ENCODE measurements at regions not wholly inside any gene's neighbourhood (a gene's known extent, or its start where the extent isn't known, plus 50 kb on each side); places are given as distances from the start of the nearest gene placed in this dataset.

DNA sequence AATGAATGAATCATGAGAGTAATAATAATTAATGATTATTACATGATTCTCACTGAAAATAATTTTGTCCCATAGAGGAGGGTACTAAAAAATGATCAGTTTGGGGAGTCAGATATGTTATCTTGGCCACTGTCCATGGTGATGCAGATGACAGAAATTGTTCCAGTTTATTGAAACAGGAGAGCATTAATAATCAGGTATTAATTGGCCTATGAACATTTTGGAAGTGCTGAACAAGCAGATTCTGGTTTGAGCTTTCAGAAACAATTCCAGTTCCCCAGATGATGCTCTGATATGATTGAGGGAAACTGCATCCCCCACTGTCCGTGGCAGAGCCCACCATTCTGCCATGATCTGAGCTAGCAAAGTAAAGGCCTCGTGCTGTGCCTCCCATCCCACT lies 345.2 kb downstream of the ZSWIM6 start:
- no peak overlapping the region for H3K9ac ChIP-seq (ENCODE audit: low read length in 3 of 3)
- DNase-seq (no peak), FAIRE-seq (no peak)
- no peaks in the 10 kb centered on the region for H3K9me3 ChIP-seq (ENCODE audit: control insufficient read depth in 2 of 3, insufficient read depth in 1 of 3, low read length in 3 of 3)
- TF ChIP-seq, protein P1, sequence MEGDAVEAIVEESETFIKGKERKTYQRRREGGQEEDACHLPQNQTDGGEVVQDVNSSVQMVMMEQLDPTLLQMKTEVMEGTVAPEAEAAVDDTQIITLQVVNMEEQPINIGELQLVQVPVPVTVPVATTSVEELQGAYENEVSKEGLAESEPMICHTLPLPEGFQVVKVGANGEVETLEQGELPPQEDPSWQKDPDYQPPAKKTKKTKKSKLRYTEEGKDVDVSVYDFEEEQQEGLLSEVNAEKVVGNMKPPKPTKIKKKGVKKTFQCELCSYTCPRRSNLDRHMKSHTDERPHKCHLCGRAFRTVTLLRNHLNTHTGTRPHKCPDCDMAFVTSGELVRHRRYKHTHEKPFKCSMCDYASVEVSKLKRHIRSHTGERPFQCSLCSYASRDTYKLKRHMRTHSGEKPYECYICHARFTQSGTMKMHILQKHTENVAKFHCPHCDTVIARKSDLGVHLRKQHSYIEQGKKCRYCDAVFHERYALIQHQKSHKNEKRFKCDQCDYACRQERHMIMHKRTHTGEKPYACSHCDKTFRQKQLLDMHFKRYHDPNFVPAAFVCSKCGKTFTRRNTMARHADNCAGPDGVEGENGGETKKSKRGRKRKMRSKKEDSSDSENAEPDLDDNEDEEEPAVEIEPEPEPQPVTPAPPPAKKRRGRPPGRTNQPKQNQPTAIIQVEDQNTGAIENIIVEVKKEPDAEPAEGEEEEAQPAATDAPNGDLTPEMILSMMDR (IDR thresholded peaks at IDR 0.05; ENCODE audit: borderline replicate concordance, extremely low read depth, insufficient read depth), result no peak
- no peak overlapping the region for H3K4me3 ChIP-seq (ENCODE audit: low read length in 3 of 3)
- no peak overlapping the region for H3K27ac ChIP-seq (ENCODE audit: low read depth in 2 of 2, low read length in 2 of 2)
- intact Hi-C loops (cut with DNase I), result no loop called here
- no peaks in the 10 kb centered on the region for H3K36me3 ChIP-seq (ENCODE audit: control insufficient read depth in 2 of 3, insufficient read depth in 3 of 3, low read length in 3 of 3)
- H3K4me1 ChIP-seq (ENCODE audit: control insufficient read depth in 2 of 3, insufficient read depth in 2 of 3, low read depth in 1 of 3, low read length in 3 of 3), result peaks cover 2 to 4% (median 3%) of the 10 kb centered on the region in 3 donors
- H3K27me3 ChIP-seq (ENCODE audit: control insufficient read depth, insufficient read depth, low read length), result no peaks in the 10 kb centered on the region

DNA sequence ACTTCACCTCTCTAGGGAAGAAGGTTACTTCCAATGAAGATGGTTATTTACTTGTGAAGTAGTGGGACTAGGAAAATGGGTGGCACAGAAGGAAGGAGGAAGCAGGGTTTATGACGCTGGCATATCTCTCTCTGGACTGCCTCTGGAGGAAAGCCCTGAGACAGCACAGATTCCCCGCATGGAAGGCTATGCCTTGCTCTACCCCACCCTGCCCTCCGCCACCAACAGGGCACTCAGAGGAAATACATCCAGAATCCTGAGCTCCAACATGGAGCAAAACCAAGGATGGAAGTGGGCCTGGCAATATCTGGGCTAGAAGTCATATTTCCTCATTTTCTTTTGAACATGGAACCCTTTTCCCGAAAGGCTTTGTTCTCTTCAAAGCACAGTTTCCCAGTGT lies 346.9 kb downstream of the ZSWIM6 start:
- no peak for FAIRE-seq
- TF ChIP-seq, protein P1 (IDR thresholded peaks at IDR 0.05; ENCODE audit: borderline replicate concordance, extremely low read depth, insufficient read depth), result no peak

DNA sequence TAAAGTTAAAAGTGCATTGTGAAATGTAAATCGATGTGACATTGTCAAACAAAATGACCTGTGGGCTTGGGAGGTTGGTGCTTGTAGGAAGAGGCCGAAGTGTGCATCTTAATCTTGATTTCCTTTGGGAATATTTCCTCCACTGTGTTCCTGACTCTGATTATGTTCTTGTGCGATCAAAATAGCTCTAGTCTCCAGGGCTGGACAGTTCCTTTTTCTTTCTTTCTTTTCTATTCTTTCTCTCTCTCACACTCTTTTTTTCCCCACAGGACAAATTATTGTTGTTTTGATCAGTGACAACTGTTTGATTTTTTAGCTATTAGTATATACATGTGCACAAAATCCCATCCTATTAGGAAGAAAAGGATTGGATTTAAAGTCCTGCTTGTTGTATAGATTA lies 347.5 kb downstream of the ZSWIM6 start:
- TF ChIP-seq, protein P1 (IDR thresholded peaks at IDR 0.05; ENCODE audit: borderline replicate concordance, extremely low read depth, insufficient read depth), result no peak
- intact Hi-C loops (cut with DNase I), result no loop called here
- H3K27me3 ChIP-seq (ENCODE audit: control insufficient read depth, insufficient read depth, low read length), result no peaks in the 10 kb centered on the region
- no peak for DNase-seq
- no peak overlapping the region for H3K4me3 ChIP-seq (ENCODE audit: low read length in 3 of 3)
- H3K9me3 ChIP-seq (ENCODE audit: control insufficient read depth in 2 of 3, insufficient read depth in 1 of 3, low read length in 3 of 3), result no peaks in the 10 kb centered on the region
- H3K4me1 ChIP-seq (ENCODE audit: control insufficient read depth in 2 of 3, insufficient read depth in 2 of 3, low read depth in 1 of 3, low read length in 3 of 3), result no peaks in the 10 kb centered on the region
- no peak overlapping the region for H3K9ac ChIP-seq (ENCODE audit: low read length in 3 of 3)
- no peak for FAIRE-seq
- H3K27ac ChIP-seq (ENCODE audit: low read depth in 2 of 2, low read length in 2 of 2), result no peak overlapping the region
- H3K36me3 ChIP-seq (ENCODE audit: control insufficient read depth in 2 of 3, insufficient read depth in 3 of 3, low read length in 3 of 3), result no peaks in the 10 kb centered on the region

More for the DNA sequence above, 346.9 kb downstream of the ZSWIM6 start:
- Histone ChIP-seq H3K9me3 (ENCODE audit: control insufficient read depth in 2 of 3, insufficient read depth in 1 of 3, low read length in 3 of 3) (no peaks in the 10 kb centered on the region), H3K27ac (ENCODE audit: low read depth in 2 of 2, low read length in 2 of 2) (no peak overlapping the region), H3K9ac (ENCODE audit: low read length in 3 of 3) (no peak overlapping the region), H3K36me3 (ENCODE audit: control insufficient read depth in 2 of 3, insufficient read depth in 3 of 3, low read length in 3 of 3) (no peaks in the 10 kb centered on the region), H3K27me3 (ENCODE audit: control insufficient read depth, insufficient read depth, low read length) (no peaks in the 10 kb centered on the region), H3K4me1 (ENCODE audit: control insufficient read depth in 2 of 3, insufficient read depth in 2 of 3, low read depth in 1 of 3, low read length in 3 of 3) (no peaks in the 10 kb centered on the region), H3K4me3 (ENCODE audit: low read length in 3 of 3) (no peak overlapping the region)
- DNase-seq, result no peak
- intact Hi-C loops (cut with DNase I), result no loop called here

DNA sequence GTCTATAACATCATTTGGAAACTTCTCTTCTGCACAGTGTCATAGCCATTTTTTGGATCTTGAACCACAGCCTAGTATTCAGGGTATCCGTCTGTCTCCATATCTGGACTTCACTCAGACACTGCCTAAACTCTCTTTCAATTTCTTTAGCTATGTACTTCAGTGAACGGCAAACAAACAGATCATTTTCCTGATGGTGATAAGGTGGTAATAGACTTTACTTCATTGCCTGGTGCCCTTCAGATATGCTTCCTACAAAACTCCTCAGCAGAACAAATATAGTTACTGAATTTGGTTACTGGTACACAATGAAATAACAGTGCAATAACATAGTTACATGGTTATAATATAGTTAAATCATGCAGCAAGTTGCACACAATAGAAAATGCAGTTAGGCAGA lies 348.2 kb downstream of the ZSWIM6 start:
- H3K9ac ChIP-seq (ENCODE audit: low read length in 3 of 3), result no peak overlapping the region
- no peaks in the 10 kb centered on the region for H3K9me3 ChIP-seq (ENCODE audit: control insufficient read depth in 2 of 3, insufficient read depth in 1 of 3, low read length in 3 of 3)
- TF ChIP-seq, protein P1 (IDR thresholded peaks at IDR 0.05; ENCODE audit: borderline replicate concordance, extremely low read depth, insufficient read depth), result no peak
- H3K36me3 ChIP-seq (ENCODE audit: control insufficient read depth in 2 of 3, insufficient read depth in 3 of 3, low read length in 3 of 3), result no peaks in the 10 kb centered on the region
- intact Hi-C loops (cut with DNase I), result no loop called here
- FAIRE-seq, result no peak
- H3K27ac ChIP-seq (ENCODE audit: low read depth in 2 of 2, low read length in 2 of 2), result no peak overlapping the region
- DNase-seq, result no peak
- H3K27me3 ChIP-seq (ENCODE audit: control insufficient read depth, insufficient read depth, low read length), result no peaks in the 10 kb centered on the region
- H3K4me1 ChIP-seq (ENCODE audit: control insufficient read depth in 2 of 3, insufficient read depth in 2 of 3, low read depth in 1 of 3, low read length in 3 of 3), result no peaks in the 10 kb centered on the region
- H3K4me3 ChIP-seq (ENCODE audit: low read length in 3 of 3), result no peak overlapping the region

All from kidney (tissue), 13 donors.